HepG2 (cell line): ENCODE measurements at regions not wholly inside any gene's neighbourhood (a gene's known extent, or its start where the extent isn't known, plus 50 kb on each side); places are given as distances from the start of the nearest gene placed in this dataset.

Source experiments
- ATAC-seq: fragments of 200-7000 bp; cut with Tn5 transposase; 3 replicates; pipeline ENCODE4 v1.9.1; 2020; ENCODE audit warnings: mild to moderate bottlenecking, moderate library complexity
- BruUV-seq: library from RNA; stranded (reverse); fragments of 400-500 nt; replicated peaks from 2 replicates; lab custom pipeline; 2021; lab: Mats Ljungman, UMichigan
- CTCF ChIA-PET: fragments of 300-600 bp; formaldehyde crosslinking; extraction: SDS; loops from one replicate; lab custom pipeline; 2021; ENCODE audit warnings: low total read pairs, inconsistent platforms, low intra/inter-chr PET ratio; lab: Yijun Ruan, JAX
- POLR2A ChIA-PET: fragments of 350-600 bp; sonication (Branson Sonifier 250); formaldehyde crosslinking; loops from one replicate; lab custom pipeline; 2020; ENCODE audit warnings: antibody characterized with exemption, inconsistent platforms; lab: Yijun Ruan, JAX
- DNase-seq: peaks from one replicate; pipeline ENCODE4 v3.0.0-alpha.2; 2015; ENCODE audit warnings: low spot score
- FAIRE-seq: peaks from 3 replicates; lab custom pipeline; 2011; peaks lifted over from hg19 to GRCh38; lab: Jason Lieb, UNC
- H2AFZ ChIP-seq: one replicate; pipeline ENCODE4 v1.6.1; 2011; ENCODE audit warnings: low read length, inconsistent platforms
- H3K27ac ChIP-seq: fragments of 300-600 bp; 3 replicates; pipeline ENCODE4 v1.8.0; 2011; ENCODE audit warnings: mixed run types, mild to moderate bottlenecking, mixed read lengths, low read length, inconsistent platforms; ENCODE audit not compliant: insufficient read depth; ENCODE audit errors: extremely low read length
- H3K27me3 ChIP-seq, 2 experiments: fragments of 200-600 bp in 1 of 2; 2 replicates in 1 of 2; 3 replicates in 1 of 2; pipeline versions ENCODE4 v1.6.0 to v1.8.0; 2011; ENCODE audit warnings: low read length in 2 of 2, mild to moderate bottlenecking in 2 of 2, moderate library complexity in 2 of 2, inconsistent platforms in 1 of 2; ENCODE audit not compliant: insufficient read depth in 2 of 2, control insufficient read depth in 1 of 2
- H3K36me3 ChIP-seq, 2 experiments: fragments of 200-600 bp in 1 of 2; replicated peaks in 1 of 2; 2 replicates in 1 of 2; 3 replicates in 1 of 2; pipeline versions ENCODE4 v1.5.1 to v1.8.0; 2011; ENCODE audit warnings: low read length in 2 of 2, inconsistent platforms in 1 of 2; ENCODE audit not compliant: insufficient read depth in 2 of 2, control insufficient read depth in 1 of 2
- H3K4me1 ChIP-seq: 2 replicates; pipeline ENCODE4 v1.5.1; 2012; ENCODE audit warnings: low read length, inconsistent platforms; ENCODE audit not compliant: insufficient read depth
- H3K4me2 ChIP-seq: 2 replicates; pipeline ENCODE4 v1.6.0; 2011; ENCODE audit warnings: low read depth, low read length, inconsistent platforms
- H3K4me3 ChIP-seq, 3 experiments: fragments of 200-600 bp in 1 of 3; sonication (generic), shearing (Covaris generic) in 1 of 3; replicated peaks in 1 of 3; 2 replicates each; pipeline ENCODE4 v1.5.1; 2011 to 2016; ENCODE audit warnings: low read length in 3 of 3, inconsistent platforms in 2 of 3, low read depth in 2 of 3, mild to moderate bottlenecking in 2 of 3, control low read depth in 1 of 3, mixed read lengths in 1 of 3; ENCODE audit not compliant: insufficient read depth in 1 of 3
- H3K79me2 ChIP-seq: one replicate; pipeline ENCODE4 v1.6.1; 2011; ENCODE audit warnings: low read length, inconsistent platforms; ENCODE audit not compliant: insufficient read depth
- H3K9ac ChIP-seq: 2 replicates; pipeline ENCODE4 v1.6.0; 2011; ENCODE audit warnings: mild to moderate bottlenecking, low read depth, low read length, inconsistent platforms; ENCODE audit not compliant: insufficient read depth
- H3K9me3 ChIP-seq: 2 replicates; pipeline ENCODE4 v1.5.1; 2012; ENCODE audit warnings: mild to moderate bottlenecking, low read length
- H4K20me1 ChIP-seq: 2 replicates; pipeline ENCODE4 v1.6.0; 2011; ENCODE audit warnings: inconsistent platforms, mild to moderate bottlenecking, low read length, moderate library complexity; ENCODE audit not compliant: insufficient read depth
- CHD2 ChIP-seq: IDR thresholded peaks from 2 replicates; pipeline ENCODE4 v1.6.1; 2011; ENCODE audit warnings: low read depth, low read length, improper control_type of control experiment
- DNMT3B ChIP-seq: conservative IDR thresholded peaks from 2 replicates; pipeline ENCODE4 v1.6.1; 2016; ENCODE audit warnings: missing biosample characterization, control low read depth
- HNF1A ChIP-seq, 2 experiments: sonication (generic) in 1 of 2; formaldehyde crosslinking in 1 of 2; IDR thresholded peaks; 2 replicates each; pipeline versions ENCODE4 v1.4.0 to v1.6.1; 2016 to 2020; ENCODE audit warnings: borderline replicate concordance in 1 of 2, low read depth in 1 of 2, mild to moderate bottlenecking in 1 of 2, missing genetic modification reagents in 1 of 2
- NCOA1 ChIP-seq: sonication (generic); formaldehyde crosslinking; IDR thresholded peaks from 2 replicates; pipeline ENCODE4 v1.9.0; 2021; ENCODE audit warnings: missing genetic modification reagents
- NFYC ChIP-seq: IDR thresholded peaks from 2 replicates; pipeline ENCODE4 v1.6.1; 2016; ENCODE audit warnings: missing genetic modification reagents, missing compliant biosample characterization
- RFXANK ChIP-seq: IDR thresholded peaks from 2 replicates; pipeline ENCODE4 v1.6.1; 2016
- YEATS4 ChIP-seq: sonication (generic); formaldehyde crosslinking; IDR thresholded peaks from 2 replicates; pipeline ENCODE4 v1.4.0; 2020; ENCODE audit warnings: missing genetic modification reagents, borderline replicate concordance
- ZC3H4 ChIP-seq: sonication (generic); formaldehyde crosslinking; IDR thresholded peaks from 2 replicates; pipeline ENCODE4 v1.4.0; 2020; ENCODE audit warnings: missing genetic modification reagents, borderline replicate concordance
- ZFP36L1 ChIP-seq: sonication (generic); formaldehyde crosslinking; IDR thresholded peaks from 2 replicates; pipeline ENCODE4 v1.8.0; 2022; ENCODE audit warnings: mild to moderate bottlenecking, missing genetic modification reagents, moderate library complexity
- ZNF33A ChIP-seq: sonication (generic); formaldehyde crosslinking; IDR thresholded peaks from 2 replicates; pipeline ENCODE4 v1.5.1; 2020; ENCODE audit warnings: missing genetic modification reagents, mild to moderate bottlenecking, moderate library complexity, borderline replicate concordance
- WGBS: methylation state at CpG from one replicate; pipeline ENCODE4 v1.1.6; 2017; ENCODE audit warnings: low lambda C conversion rate; 5-methylcytosine and 5-hydroxymethylcytosine counted together
- in situ Hi-C: cut with HindIII; loops from 2 replicates; pipeline ENCODE4 v1.10.0; 2017; ENCODE audit warnings: low pct_unique_long_range_greater_than_20kb; ENCODE audit not compliant: extremely low pct_ligation_motif_present
- intact Hi-C: fragments of 100-400 bp; cut with micrococcal nuclease; formaldehyde crosslinking; loops from one replicate; pipeline ENCODE4 v1.10.0; 2022; ENCODE audit not compliant: unreplicated experiment
- TF ChIP-seq, protein P1 (sequence below): sonication (generic); formaldehyde crosslinking; IDR thresholded peaks from 2 replicates; pipeline ENCODE4 v1.8.0; 2022; ENCODE audit warnings: missing genetic modification reagents, low read depth, mild to moderate bottlenecking, borderline replicate concordance
- TF ChIP-seq, protein P2 (sequence below): IDR thresholded peaks from 2 replicates; pipeline ENCODE4 v1.6.1; 2016; ENCODE audit warnings: missing compliant biosample characterization, missing genetic modification reagents, borderline replicate concordance

GRCh38 chr7:52447581-52448180, 587.8 kb upstream of the POM121L12 start:
- no peak overlapping the region for H3K27ac ChIP-seq
- FAIRE-seq = no peak
- BruUV-seq = no TSS peak
- no peaks in the 10 kb centered on the region for H3K79me2 ChIP-seq
- no peak overlapping the region for H3K4me3 ChIP-seq
- peaks cover 20% of the 10 kb centered on the region for H3K9me3 ChIP-seq
- H2AFZ ChIP-seq = no peak overlapping the region
- ATAC-seq = no peak
- POLR2A ChIA-PET = no interaction called here
- no peak overlapping the region for H3K9ac ChIP-seq
- no peaks in the 10 kb centered on the region for H3K27me3 ChIP-seq
- no peaks in the 10 kb centered on the region for H3K36me3 ChIP-seq
- DNase-seq = no peak
- CTCF ChIA-PET = no interaction called here
- intact Hi-C loops = no loop called here
- H4K20me1 ChIP-seq = no peaks in the 10 kb centered on the region
- no peak overlapping the region for H3K4me2 ChIP-seq
- H3K4me1 ChIP-seq = no peaks in the 10 kb centered on the region
- in situ Hi-C loops = no loop called here
- TF ChIP-seq HNF1A (IDR thresholded peaks at IDR 0.05; ENCODE audit: low read depth) (no peak), HNF1A (CRISPR knock-in tag; IDR thresholded peaks at IDR 0.05; ENCODE audit: borderline replicate concordance) (no peak), YEATS4 (CRISPR knock-in tag) (no peak), ZC3H4 (CRISPR knock-in tag) (no peak), ZFP36L1 (CRISPR knock-in tag) (no peak), NCOA1 (CRISPR knock-in tag) (no peak), ZNF33A (CRISPR knock-in tag) (no peak), DNMT3B (no peak), RFXANK (CRISPR knock-in tag) (no peak), CHD2 (no peak), NFYC (CRISPR knock-in tag) (no peak)
- TF ChIP-seq, protein P1, sequence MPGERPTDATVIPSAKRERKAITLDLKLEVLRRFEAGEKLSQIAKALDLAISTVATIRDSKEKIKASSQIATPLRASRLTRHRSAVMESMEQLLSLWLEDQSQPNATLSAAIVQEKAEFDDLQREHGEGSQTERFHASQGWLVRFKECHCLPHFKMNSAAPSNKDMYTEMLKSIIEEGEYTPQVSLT (CRISPR knock-in tag) = no peak
- TF ChIP-seq, protein P2, sequence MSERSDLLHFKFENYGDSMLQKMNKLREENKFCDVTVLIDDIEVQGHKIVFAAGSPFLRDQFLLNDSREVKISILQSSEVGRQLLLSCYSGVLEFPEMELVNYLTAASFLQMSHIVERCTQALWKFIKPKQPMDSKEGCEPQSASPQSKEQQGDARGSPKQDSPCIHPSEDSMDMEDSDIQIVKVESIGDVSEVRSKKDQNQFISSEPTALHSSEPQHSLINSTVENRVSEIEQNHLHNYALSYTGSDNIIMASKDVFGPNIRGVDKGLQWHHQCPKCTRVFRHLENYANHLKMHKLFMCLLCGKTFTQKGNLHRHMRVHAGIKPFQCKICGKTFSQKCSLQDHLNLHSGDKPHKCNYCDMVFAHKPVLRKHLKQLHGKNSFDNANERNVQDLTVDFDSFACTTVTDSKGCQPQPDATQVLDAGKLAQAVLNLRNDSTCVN (CRISPR knock-in tag) = no peak
- under 1% methylated on average over 3 of the region's 3 CpGs for WGBS
